Naive B cell (primary cell): ENCODE measurements at regions not wholly inside any gene's neighbourhood (a gene's known extent, or its start where the extent isn't known, plus 50 kb on each side); places are given as distances from the start of the nearest gene placed in this dataset.

ENCODE experiments used
- ATAC-seq, 2 donors: fragments of 150-1000 bp; cut with Tn5 transposase; 2 replicates each; pipeline ENCODE4 v1.10.0; 2021; ENCODE audit warnings: low read depth in 2 of 2, mild to moderate bottlenecking in 2 of 2, moderate library complexity in 2 of 2
- DNase-seq: peaks from one replicate; pipeline ENCODE4 v3.0.0; 2022
- H3K27ac Mint-ChIP-seq, 6 donors: one replicate each; pipeline ENCODE4 v1.8.0; 2020 to 2022; ENCODE audit warnings: mild to moderate bottlenecking in 6 of 6, mixed read lengths in 6 of 6, moderate library complexity in 5 of 6, inconsistent platforms in 2 of 6
- H3K27me3 Mint-ChIP-seq, 3 donors: one replicate each; pipeline ENCODE4 v1.8.0; 2021 to 2022; ENCODE audit warnings: mixed read lengths in 3 of 3, mild to moderate bottlenecking in 1 of 3
- H3K36me3 Mint-ChIP-seq, 2 donors: one replicate each; pipeline ENCODE4 v1.8.0; 2020 to 2022; ENCODE audit warnings: mixed read lengths in 2 of 2, inconsistent platforms in 1 of 2, mild to moderate bottlenecking in 1 of 2
- H3K4me1 Mint-ChIP-seq, 3 donors: one replicate each; pipeline ENCODE4 v1.8.0; 2020 to 2022; ENCODE audit warnings: mixed read lengths in 3 of 3, inconsistent platforms in 1 of 3, mild to moderate bottlenecking in 1 of 3, moderate library complexity in 1 of 3
- H3K4me3 Mint-ChIP-seq, 8 donors: one replicate each; pipeline ENCODE4 v1.8.0; 2020 to 2022; ENCODE audit warnings: mild to moderate bottlenecking in 8 of 8, mixed read lengths in 8 of 8, moderate library complexity in 8 of 8, inconsistent platforms in 2 of 8
- H3K9me3 Mint-ChIP-seq, 7 donors: one replicate each; pipeline ENCODE4 v1.8.0; 2020 to 2022; ENCODE audit warnings: mixed read lengths in 7 of 7, mild to moderate bottlenecking in 5 of 7, inconsistent platforms in 2 of 7, moderate library complexity in 1 of 7

DNA sequence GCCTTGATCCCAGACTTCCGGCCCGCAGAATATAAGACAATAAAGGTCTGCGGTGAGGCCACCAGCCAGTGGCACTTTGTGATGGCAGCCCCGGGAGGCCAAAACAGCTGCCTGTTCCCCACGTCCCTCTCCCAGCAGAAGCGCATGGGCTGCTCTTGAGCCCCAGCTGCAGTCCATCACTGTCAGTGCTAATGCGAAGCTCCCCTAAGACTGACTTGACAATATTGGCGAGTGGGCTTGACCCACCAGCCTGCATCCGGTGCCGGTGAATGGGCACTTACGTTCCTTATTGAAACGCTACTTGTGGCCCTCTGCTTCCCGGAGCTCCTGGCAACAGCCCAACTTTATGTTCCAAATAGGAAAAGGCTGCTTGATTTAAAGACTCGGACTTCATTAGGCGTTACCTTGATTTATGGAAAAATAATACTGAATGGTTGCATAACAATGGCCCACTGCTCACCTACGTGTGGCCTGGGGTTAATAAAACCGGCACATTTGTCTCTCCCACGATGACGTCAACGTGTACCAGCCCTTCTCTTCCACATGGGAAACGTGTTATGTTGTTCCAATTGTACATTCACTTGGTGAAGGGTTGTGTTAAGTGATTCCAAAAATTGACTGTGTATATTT, 93.4 kb upstream of the SEPTIN5 start:
- no peak for ATAC-seq
- peak overlapping the region in 2 of 8 donors; percentile 55 to 61 for H3K4me3 Mint-ChIP-seq
- H3K36me3 Mint-ChIP-seq, result no peaks in the 10 kb centered on the region
- H3K9me3 Mint-ChIP-seq, result no peaks in the 10 kb centered on the region
- no peak overlapping the region for H3K27ac Mint-ChIP-seq
- DNase-seq, result no peak
- peaks cover 33 to 56% (median 34%) of the 10 kb centered on the region in 3 donors for H3K4me1 Mint-ChIP-seq
- H3K27me3 Mint-ChIP-seq, result peaks cover 9 to 35% (median 25%) of the 10 kb centered on the region in 3 donors

DNA sequence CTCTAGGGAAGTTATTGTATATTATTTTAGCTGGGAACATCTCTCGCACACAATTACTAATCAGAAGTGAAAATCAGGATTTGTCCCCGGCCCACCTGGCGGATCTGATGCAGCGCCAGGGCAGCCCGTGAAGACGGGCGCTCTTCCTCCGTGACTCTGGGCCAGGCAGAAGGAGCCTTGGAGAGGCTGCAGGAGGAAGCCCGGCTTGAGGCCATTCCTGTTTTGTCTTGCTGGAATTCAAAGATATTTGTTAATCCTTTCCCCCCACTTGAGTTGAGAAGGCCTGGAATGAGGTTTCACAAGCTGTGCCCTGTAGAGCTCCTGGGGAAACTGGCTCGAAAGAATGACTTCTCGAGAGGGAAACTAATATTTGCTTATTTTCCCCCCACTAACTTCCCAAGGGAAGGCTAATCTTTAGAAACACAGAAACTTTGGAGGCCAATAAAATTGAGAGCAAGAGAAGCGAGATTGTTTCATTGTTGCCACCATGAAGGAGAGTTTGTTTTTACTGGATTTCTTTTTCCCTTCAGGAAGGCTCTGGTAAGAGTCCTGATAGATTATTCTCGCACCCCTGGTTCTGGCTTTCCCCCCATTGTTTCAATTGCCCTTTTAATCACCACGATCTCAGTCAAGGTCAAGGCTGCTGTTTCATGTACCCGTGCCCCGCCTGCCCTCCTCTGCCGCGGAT, 92.8 kb upstream of the SEPTIN5 start:
- Mint-ChIP-seq H3K4me1 (peaks cover 33 to 56% (median 34%) of the 10 kb centered on the region in 3 donors), H3K27ac (peak overlapping the region; percentile 24 to 91 (median 65)), H3K27me3 (peaks cover 12 to 41% (median 29%) of the 10 kb centered on the region in 3 donors), H3K4me3 (peak overlapping the region; percentile 57 to 86 (median 79)), H3K36me3 (no peaks in the 10 kb centered on the region), H3K9me3 (no peaks in the 10 kb centered on the region)
- no peak for DNase-seq
- ATAC-seq, result no peak

DNA sequence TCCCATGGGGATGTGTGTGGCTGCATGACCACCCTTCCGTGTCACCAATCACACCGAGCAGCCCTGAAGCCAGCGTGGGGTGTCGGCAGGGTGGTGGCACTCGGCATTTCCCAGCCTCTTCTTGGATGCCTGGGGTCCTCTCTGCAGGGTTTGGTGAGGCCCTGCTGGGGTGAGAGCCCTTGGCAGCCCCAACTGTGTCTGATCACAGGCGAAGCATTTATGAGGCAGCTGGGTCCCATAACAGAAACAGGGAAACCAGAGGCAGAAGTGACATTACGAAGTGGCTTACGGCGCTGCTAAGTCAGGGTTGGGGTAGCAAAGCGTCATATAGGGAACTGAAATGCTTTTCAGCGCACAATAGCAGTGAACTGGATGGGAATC, 92.3 kb upstream of the SEPTIN5 start:
- H3K4me3 Mint-ChIP-seq, result peak overlapping the region; percentile 57 to 86 (median 79)
- no peaks in the 10 kb centered on the region for H3K9me3 Mint-ChIP-seq
- peak overlapping the region; percentile 24 to 91 (median 65) for H3K27ac Mint-ChIP-seq
- H3K27me3 Mint-ChIP-seq, result peaks cover 12 to 37% (median 29%) of the 10 kb centered on the region in 3 donors
- DNase-seq (peak; percentile 46), ATAC-seq (peak; percentile 86 to 88)
- no peaks in the 10 kb centered on the region for H3K36me3 Mint-ChIP-seq
- peaks cover 33 to 53% (median 34%) of the 10 kb centered on the region in 3 donors for H3K4me1 Mint-ChIP-seq

DNA sequence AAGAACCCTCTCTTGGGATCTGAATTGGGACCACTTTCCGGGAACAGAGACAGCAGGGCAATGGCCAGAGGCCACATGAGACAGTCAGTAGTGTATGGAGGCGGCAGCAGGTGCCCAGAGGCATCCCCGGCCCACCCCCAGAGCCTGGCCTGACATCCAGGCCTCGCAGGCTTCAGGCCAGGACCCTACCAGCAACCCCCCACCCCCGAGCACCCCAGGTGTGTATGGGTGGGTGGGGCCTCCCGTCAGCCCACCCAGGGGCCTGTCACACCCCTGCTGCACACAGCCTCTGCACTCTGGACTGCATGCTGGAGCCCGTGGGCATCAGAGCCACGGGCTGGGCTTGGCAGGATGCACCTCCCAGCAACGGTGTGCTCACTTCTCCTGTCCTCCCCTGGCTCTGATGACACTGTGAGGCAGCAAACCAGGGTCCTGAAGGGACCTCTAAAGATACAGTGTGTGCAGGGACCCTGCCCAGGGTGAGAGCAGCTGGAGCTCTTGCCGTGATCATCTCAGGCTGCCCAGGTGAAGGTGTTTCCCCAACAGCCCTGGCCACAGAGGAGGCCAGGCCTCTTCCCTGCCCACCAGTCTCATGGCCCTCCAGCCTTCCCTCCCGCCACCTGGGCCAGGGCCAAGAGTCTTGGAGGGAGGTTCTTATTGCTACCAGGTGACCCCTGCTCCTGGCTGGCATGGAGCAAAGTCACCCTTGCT, 88.8 kb upstream of the SEPTIN5 start:
- H3K4me3 Mint-ChIP-seq, result no peak overlapping the region
- H3K4me1 Mint-ChIP-seq, result peaks cover 18 to 31% (median 24%) of the 10 kb centered on the region in 3 donors
- H3K9me3 Mint-ChIP-seq, result no peaks in the 10 kb centered on the region
- no peak overlapping the region for H3K27ac Mint-ChIP-seq
- H3K27me3 Mint-ChIP-seq, result peaks cover 37 to 44% (median 43%) of the 10 kb centered on the region in 3 donors
- ATAC-seq (no peak), DNase-seq (no peak)
- H3K36me3 Mint-ChIP-seq, result no peaks in the 10 kb centered on the region

DNA sequence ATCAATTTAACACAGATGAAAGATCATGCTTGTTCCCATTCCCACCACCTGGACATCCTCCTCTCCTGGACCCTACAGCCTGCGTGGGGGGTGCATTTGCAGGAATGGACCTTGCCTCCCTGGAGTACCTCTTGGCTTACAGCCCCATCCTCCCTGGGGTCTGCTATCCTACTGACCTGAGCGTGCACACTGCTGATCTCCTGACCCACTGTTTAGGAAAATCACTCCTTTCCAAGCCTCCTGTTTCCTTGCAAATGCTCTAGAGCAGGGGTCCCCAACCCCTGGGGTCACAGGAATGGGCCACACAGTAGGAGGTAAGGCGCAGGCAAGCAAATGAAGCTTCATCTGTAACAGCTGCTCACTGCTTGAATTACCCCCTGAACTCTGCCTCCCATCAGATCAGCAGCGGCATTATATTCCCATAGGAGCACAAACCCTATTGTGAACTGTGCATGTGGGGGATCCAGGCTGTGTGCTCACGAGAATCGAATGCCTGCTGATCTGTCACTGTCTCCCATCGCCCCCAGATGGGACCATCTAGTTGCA, 88.2 kb upstream of the SEPTIN5 start:
- ATAC-seq (no peak), DNase-seq (no peak)
- H3K36me3 Mint-ChIP-seq, result no peaks in the 10 kb centered on the region
- peaks cover 37 to 46% (median 43%) of the 10 kb centered on the region in 3 donors for H3K27me3 Mint-ChIP-seq
- no peak overlapping the region for H3K4me3 Mint-ChIP-seq
- H3K27ac Mint-ChIP-seq, result peak overlapping the region in 1 of 6 donors; percentile 44
- H3K9me3 Mint-ChIP-seq, result no peaks in the 10 kb centered on the region
- peaks cover 14 to 25% (median 21%) of the 10 kb centered on the region in 3 donors for H3K4me1 Mint-ChIP-seq

DNA sequence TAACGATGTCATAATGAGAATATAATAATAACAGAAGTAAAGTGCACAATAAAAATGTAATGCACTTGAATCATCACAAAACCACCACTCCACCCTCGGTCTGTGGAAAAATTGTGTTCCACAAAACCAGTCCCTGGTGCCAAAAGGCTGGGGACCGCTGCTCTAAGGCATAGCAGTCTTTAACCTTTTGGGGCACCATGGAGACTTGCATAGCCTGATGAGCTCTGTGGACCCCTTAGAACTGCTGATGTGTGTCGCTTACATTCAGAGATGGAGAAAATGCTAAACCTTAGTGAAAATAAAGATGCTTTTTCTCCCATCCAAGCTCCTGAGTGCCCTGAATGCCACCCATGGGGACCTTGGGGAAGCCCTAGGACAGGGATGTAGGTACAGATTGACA, 87.6 kb upstream of the SEPTIN5 start:
- Mint-ChIP-seq H3K9me3 (no peaks in the 10 kb centered on the region), H3K36me3 (no peaks in the 10 kb centered on the region), H3K4me1 (peaks cover 9 to 19% (median 19%) of the 10 kb centered on the region in 3 donors), H3K27ac (no peak overlapping the region), H3K4me3 (no peak overlapping the region), H3K27me3 (peaks cover 37 to 46% (median 43%) of the 10 kb centered on the region in 3 donors)
- DNase-seq (no peak), ATAC-seq (no peak)

DNA sequence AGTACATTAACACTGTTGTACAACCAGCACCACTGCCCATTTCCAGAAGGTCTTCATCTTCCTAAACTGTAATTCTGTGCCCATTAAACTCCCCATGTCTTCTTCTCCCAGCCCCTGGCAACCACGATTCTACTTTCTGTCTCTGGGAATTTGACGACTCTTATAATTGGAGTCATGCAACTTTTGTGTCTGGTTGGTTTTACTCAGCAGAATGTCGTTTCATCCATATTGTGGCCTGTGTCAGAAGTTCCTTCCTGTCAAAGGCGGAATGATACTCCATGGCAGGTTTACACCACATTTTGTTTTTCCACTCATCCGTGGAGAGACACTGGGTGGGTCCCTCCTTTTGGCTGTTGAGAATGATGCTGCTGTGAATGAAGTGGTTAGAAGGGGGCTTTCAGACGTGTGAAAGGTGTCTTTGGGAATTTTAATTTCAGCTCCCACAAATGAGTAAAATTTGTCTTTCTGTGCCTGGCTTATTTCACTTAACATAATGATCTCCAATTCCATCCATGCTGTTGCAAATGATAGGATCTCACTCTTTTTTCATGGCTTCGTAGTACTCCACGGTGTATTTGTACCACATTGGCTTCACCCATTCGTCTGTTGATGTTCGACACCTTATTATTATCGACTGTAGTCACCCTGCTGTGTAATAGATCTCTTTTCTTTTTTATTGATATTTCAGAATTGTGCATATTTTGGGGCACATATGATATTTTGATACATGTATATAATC, 86.1 kb upstream of the SEPTIN5 start:
- Mint-ChIP-seq H3K4me3 (no peak overlapping the region), H3K36me3 (no peaks in the 10 kb centered on the region), H3K27me3 (peaks cover 38 to 56% (median 46%) of the 10 kb centered on the region in 3 donors), H3K4me1 (peaks cover 0 to 5% (median 4%) of the 10 kb centered on the region in 3 donors), H3K27ac (no peak overlapping the region), H3K9me3 (no peaks in the 10 kb centered on the region)
- DNase-seq, result no peak
- no peak for ATAC-seq

DNA sequence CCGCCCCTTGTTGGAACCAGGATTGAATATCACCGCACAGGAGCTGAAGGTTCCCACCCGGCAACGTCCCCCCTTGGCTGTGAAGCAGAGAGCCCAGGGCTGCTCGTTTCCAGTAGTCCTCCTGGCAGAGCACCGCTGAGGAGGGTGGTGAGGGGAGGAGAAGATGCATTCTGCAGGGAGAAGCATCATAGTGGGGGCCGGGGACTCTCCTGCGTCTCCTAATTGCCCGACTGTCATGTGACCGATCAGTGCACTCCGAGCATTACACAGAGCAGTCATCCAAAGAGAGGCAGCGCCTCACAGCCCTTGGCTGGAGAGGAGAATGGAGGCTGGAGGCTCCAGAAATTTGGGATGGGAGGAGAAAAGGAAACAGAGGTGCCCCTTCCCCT, 85.0 kb upstream of the SEPTIN5 start:
- Mint-ChIP-seq H3K27me3 (peaks cover 41 to 56% (median 47%) of the 10 kb centered on the region in 3 donors), H3K9me3 (no peaks in the 10 kb centered on the region), H3K36me3 (no peaks in the 10 kb centered on the region), H3K4me1 (peaks cover 0 to 5% (median 3%) of the 10 kb centered on the region in 3 donors), H3K4me3 (no peak overlapping the region), H3K27ac (no peak overlapping the region)
- ATAC-seq, result no peak
- DNase-seq, result no peak

DNA sequence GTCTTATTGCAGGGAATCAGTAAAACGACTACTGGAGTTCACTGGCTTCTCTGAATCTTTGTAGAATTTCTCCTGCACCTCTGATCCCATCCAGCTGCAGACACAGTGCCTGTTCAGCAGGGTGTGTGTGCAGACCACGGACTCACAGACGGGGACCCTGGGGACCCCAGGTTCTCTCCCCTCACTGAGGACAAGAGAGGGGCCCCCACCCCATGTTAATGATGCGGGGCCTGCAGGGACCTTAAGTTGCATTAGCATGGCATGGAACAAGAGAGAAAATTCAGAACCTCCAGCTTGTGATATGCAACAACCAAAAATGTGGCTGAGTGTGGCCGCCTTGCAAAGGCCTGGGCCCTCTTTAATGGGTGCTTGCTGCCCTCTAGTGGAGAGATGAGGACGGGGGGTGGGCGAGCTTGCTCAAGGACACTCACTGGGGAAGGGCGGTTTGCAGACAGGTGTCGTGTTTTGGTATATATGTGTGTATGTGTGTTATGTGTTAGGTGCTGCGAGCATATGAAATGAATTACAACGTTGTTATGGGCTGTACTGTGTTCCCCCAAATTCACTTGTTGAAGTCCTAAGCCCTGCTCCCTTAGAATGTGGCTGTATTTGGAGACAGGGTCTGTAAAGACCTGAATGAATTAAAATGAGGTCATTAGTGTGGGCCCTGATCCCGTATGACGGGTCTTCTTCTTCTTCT, 84.4 kb upstream of the SEPTIN5 start:
- peak overlapping the region in 2 of 8 donors; percentile 24 to 30 for H3K4me3 Mint-ChIP-seq
- H3K27ac Mint-ChIP-seq, result peak overlapping the region in 1 of 6 donors; percentile 58
- H3K27me3 Mint-ChIP-seq, result peaks cover 36 to 56% (median 41%) of the 10 kb centered on the region in 3 donors

DNA sequence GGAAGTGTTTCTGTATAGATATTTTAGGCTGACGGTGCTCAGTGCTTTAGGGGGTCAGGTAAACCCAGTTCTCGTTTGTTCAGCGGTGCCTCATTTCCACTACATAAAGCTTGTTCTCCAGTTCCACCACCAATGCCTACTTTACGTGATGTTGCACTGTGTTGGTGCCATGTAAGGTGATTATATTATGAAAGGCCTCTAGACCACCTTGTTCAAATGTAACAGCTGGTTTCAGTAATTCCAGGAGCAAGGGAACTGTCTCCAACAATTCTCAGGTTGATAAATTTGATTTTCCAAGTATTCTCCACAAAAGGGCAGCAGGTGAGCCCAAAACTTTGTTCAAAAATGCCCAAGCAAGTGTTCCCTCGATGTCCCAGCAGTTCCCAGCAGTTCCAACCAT, 83.7 kb upstream of the SEPTIN5 start:
- H3K36me3 Mint-ChIP-seq, result no peaks in the 10 kb centered on the region
- H3K9me3 Mint-ChIP-seq, result no peaks in the 10 kb centered on the region
- ATAC-seq (no peak), DNase-seq (no peak)
- H3K4me3 Mint-ChIP-seq, result no peak overlapping the region
- H3K4me1 Mint-ChIP-seq, result peaks cover 0 to 5% (median 3%) of the 10 kb centered on the region in 3 donors
- H3K27me3 Mint-ChIP-seq, result peaks cover 34 to 53% (median 36%) of the 10 kb centered on the region in 3 donors
- no peak overlapping the region for H3K27ac Mint-ChIP-seq

More for the DNA sequence above, 84.4 kb upstream of the SEPTIN5 start:
- Mint-ChIP-seq H3K9me3 (no peaks in the 10 kb centered on the region), H3K4me1 (peaks cover 0 to 5% (median 3%) of the 10 kb centered on the region in 3 donors), H3K36me3 (no peaks in the 10 kb centered on the region)
- DNase-seq (peak; percentile 79), ATAC-seq (peak; percentile 92 to 96)

DNA sequence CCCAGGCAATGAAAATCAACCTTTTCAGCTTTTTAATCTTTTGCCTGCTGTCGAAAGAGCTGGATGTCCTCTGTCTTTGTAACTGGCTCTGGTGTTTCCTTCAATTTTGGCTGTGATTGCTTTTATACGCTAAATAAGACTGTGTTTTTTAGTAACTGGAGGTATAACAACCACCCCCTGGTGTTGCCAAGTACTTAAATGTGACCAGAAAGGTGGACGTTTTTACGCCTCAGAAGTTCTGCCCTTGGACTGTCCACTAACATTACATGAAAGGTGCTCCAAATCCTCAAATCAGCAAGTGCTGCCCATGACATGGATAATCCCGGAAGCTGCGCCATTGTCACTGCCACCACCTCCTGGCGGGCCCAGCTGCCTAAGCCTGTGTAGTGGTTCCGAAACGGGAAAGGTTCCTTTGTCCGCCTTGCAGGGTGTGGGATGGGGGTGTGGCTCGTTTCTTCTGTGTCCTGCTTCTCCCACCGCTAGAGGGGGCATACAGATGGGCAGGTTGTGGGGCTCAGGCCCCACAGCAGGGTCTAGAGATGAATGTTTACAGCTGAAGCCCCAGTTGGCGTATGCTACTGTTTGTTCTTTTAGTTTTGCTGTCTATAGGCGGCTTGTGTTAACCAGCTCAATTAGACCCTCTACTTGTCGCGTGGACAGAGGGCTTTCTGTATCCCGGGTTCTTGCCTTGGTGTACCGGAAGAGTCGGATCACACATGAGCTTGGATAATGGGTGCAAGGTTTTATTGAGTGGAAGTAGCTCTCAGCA, 82.2 kb upstream of the SEPTIN5 start:
- H3K4me1 Mint-ChIP-seq, result peaks cover 0 to 5% (median 3%) of the 10 kb centered on the region in 3 donors
- H3K27ac Mint-ChIP-seq, result no peak overlapping the region
- no peaks in the 10 kb centered on the region for H3K36me3 Mint-ChIP-seq
- H3K4me3 Mint-ChIP-seq, result peak overlapping the region in 1 of 8 donors; percentile 9
- DNase-seq, result no peak
- H3K9me3 Mint-ChIP-seq, result no peaks in the 10 kb centered on the region
- ATAC-seq, result peak in 1 of 2 donors; percentile 46
- H3K27me3 Mint-ChIP-seq, result peaks cover 26 to 44% (median 28%) of the 10 kb centered on the region in 3 donors

DNA sequence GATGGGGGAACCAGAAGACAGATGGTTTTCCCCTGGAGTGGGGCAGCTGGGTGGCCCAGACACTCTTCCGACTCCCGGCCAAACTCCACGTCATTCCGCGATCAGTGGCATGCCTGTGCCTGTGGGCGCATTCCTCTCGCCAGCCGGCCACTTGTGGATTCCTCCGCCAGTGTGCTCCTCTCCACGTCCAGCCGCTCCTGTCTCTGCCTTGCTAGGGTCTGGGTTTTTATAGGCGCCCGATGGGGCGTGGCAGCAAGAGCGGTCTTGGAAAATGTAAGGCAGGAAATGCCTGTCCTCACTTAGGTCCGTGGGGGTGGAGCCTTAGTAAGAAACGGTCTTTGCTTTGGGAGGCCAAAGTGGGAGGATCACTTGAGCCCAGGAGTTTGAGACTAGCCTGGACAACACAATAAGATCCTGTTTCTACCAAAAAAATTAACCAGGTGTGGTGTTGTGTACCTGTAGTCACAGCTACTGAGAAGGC, 81.6 kb upstream of the SEPTIN5 start:
- ATAC-seq (no peak), DNase-seq (no peak)
- H3K27me3 Mint-ChIP-seq, result peaks cover 26 to 39% (median 28%) of the 10 kb centered on the region in 3 donors
- no peaks in the 10 kb centered on the region for H3K9me3 Mint-ChIP-seq
- peaks cover 0 to 5% (median 3%) of the 10 kb centered on the region in 3 donors for H3K4me1 Mint-ChIP-seq
- H3K27ac Mint-ChIP-seq, result no peak overlapping the region
- peak overlapping the region in 1 of 8 donors; percentile 9 for H3K4me3 Mint-ChIP-seq
- H3K36me3 Mint-ChIP-seq, result no peaks in the 10 kb centered on the region
